ENCODE measurements at regions not wholly inside any gene's neighbourhood (a gene's known extent, or its start where the extent isn't known, plus 50 kb on each side); places are given as distances from the start of the nearest gene placed in this dataset.

DNA sequence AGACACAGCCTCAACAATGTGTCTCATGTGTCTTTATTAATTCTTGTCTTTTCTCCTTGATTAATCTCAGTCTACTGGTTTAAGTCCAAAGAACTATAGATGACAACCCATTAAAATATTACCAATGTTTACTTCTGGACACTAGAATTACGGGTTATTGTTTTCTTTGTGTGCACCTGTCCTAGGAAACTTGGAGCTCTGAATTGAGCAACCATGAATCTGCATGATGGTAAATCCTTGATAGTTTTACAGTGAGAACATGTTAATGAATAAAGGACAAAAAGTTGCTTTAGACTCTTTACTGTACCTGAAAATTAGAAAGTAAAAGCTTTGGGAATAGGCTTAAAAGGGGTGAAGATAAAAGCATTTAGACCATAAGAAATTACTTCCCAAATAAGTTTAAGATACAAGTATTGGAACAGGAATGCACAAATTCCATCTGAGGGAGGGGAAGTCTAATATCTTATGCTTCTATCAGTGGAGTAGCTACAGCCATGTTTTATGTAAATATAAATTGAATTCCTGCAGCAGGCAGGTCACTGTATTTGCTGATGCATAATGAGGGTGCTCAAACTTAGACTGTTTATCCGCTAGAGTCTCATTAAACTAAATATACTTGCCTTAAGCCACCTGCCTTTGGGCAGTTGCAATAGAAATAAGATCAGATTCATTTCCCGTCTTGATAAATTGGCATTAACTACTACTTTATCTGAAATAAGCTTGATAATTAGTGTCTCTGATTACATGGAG is 603.7 kb upstream of the GCFC2 start:
- DNase-seq (ENCODE audit: low read depth), result no peak
- TF ChIP-seq, protein P1, sequence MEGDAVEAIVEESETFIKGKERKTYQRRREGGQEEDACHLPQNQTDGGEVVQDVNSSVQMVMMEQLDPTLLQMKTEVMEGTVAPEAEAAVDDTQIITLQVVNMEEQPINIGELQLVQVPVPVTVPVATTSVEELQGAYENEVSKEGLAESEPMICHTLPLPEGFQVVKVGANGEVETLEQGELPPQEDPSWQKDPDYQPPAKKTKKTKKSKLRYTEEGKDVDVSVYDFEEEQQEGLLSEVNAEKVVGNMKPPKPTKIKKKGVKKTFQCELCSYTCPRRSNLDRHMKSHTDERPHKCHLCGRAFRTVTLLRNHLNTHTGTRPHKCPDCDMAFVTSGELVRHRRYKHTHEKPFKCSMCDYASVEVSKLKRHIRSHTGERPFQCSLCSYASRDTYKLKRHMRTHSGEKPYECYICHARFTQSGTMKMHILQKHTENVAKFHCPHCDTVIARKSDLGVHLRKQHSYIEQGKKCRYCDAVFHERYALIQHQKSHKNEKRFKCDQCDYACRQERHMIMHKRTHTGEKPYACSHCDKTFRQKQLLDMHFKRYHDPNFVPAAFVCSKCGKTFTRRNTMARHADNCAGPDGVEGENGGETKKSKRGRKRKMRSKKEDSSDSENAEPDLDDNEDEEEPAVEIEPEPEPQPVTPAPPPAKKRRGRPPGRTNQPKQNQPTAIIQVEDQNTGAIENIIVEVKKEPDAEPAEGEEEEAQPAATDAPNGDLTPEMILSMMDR (conservative IDR thresholded peaks at IDR 0.05; ENCODE audit: control insufficient read depth, insufficient read depth, low read depth, low read length), result no peak

DNA sequence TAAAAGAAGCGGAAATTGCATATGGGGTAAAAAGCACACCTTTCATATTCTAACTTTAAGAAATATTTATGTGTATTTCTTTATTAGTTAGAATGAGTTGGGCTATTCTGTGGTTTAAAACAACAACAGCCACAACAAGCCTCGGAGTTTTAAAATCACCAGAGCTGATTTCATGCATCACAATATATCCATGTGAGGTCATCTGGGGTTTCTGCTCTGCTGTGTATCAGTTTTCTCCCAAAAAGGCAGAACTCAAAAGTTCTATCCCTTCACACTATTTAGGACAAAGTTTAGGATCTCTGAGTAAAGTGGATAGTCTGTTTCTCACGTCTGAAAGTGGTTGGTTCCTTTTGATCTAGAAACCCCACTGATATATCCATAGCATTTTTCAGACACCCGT is 601.5 kb upstream of the GCFC2 start:
- H3K4me3 ChIP-seq (ENCODE audit: control insufficient read depth, low read depth, low read length), result no peak overlapping the region
- DNase-seq (ENCODE audit: low read depth), result no peak
- TF ChIP-seq, protein P1 (conservative IDR thresholded peaks at IDR 0.05; ENCODE audit: control insufficient read depth, insufficient read depth, low read depth, low read length), result no peak

More for the DNA sequence above, 603.7 kb upstream of the GCFC2 start:
- H3K4me3 ChIP-seq (ENCODE audit: control insufficient read depth, low read depth, low read length), result no peak overlapping the region

DNA sequence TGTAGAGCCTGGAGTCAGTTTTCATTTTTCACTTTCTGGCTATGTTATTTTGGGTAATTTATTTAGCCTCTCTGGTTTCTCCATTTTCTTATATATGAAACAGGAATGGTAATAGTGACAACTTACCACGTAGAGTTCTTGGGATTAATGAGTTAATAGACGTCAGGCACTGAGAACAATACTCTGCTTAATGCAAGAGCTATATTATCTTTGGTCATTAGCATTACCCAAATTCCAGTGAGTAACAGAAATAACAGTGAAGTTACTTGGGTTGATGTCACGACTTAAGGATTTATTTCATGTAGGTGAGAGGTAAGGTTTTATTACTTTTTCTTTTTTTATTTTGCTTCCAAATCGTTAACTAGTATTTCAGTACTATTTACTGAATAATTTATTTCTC is 601.0 kb upstream of the GCFC2 start:
- no peak for DNase-seq (ENCODE audit: low read depth)
- no peak overlapping the region for H3K4me3 ChIP-seq (ENCODE audit: control insufficient read depth, low read depth, low read length)
- TF ChIP-seq, protein P1 (conservative IDR thresholded peaks at IDR 0.05; ENCODE audit: control insufficient read depth, insufficient read depth, low read depth, low read length), result no peak

DNA sequence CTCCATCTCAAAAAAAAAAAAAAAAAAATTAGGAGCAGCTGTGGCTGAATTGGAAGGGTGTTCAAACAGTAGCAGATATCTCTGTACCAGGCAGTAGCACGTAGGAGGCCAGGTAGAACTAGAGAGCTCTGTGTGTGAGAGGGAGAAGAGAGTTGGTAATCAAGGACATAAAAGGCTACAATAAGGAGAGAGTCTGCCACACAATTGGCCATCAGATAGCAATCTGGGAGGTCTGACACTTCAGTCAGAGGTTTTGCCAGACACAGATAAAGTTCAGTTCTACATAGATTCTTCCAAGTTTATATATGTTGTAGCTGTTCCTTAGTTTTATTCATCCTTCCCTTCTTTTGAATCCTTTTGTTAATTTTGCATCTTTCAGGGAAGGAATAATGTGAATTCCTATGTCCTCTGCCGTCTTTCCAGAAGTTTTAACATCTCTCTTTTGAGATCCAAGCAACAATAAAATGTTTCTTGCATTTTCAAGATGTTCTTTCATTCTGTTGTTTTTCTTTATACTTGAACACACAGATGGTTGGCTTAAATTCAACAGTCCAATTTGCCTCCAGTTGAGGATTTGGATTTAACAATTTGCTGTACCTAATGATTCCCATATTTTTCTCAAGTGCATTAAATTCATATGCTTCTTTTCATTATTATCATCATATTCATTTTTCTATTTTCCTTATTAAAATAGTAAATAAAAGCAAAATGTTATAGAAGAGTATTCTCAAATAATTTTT is 600.3 kb upstream of the GCFC2 start:
- no peak overlapping the region for H3K4me3 ChIP-seq (ENCODE audit: control insufficient read depth, low read depth, low read length)
- TF ChIP-seq, protein P1 (conservative IDR thresholded peaks at IDR 0.05; ENCODE audit: control insufficient read depth, insufficient read depth, low read depth, low read length), result no peak
- no peak for DNase-seq (ENCODE audit: low read depth)

DNA sequence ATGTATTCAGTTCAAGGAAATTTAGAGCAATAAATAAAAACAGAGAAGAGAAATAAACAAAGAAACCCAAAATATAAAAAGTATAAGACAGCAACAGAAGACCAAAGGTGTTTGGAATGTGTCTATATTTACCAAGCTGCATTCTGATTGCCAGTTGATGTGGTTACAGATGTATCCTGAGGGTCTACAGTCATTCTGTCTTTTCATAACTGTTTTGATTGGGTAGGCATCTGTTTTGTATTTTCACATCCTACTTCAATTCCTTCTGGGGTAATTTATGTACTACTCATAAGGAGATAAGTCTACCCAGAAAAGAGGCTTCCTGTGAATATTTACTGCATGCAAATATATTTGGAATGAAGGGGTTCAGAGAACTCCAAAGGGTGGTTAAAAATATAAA is 596.8 kb upstream of the GCFC2 start:
- TF ChIP-seq, protein P1 (conservative IDR thresholded peaks at IDR 0.05; ENCODE audit: control insufficient read depth, insufficient read depth, low read depth, low read length), result no peak
- H3K4me3 ChIP-seq (ENCODE audit: control insufficient read depth, low read depth, low read length), result no peak overlapping the region
- no peak for DNase-seq (ENCODE audit: low read depth)

DNA sequence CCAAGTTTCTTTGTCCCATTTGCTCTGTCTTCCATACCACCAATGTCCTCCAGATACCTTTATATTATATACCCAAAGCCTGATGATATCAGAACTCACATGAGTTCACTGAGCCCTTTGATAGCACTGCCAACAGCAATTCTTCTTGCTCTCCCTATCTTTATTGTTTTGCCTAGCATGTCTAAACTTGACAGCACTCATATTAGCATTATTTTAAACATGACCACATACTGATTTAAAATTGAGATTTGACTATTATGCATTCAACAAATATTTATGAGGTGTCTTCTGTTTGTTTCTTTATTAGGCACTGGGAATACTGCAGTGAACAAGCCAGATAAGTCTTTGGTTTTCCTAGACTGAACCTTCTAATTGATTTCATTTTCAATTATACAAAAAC is 587.3 kb upstream of the GCFC2 start:
- H3K4me3 ChIP-seq (ENCODE audit: control insufficient read depth, low read depth, low read length), result no peak overlapping the region
- TF ChIP-seq, protein P1 (conservative IDR thresholded peaks at IDR 0.05; ENCODE audit: control insufficient read depth, insufficient read depth, low read depth, low read length), result no peak
- no peak for DNase-seq (ENCODE audit: low read depth)

Data from fibroblast of mammary gland (primary cell).